ENCODE measurements at regions not wholly inside any gene's neighbourhood (a gene's known extent, or its start where the extent isn't known, plus 50 kb on each side); places are given as distances from the start of the nearest gene placed in this dataset.

- peaks cover 3% of the 10 kb centered on the region for H3K9me3 Mint-ChIP-seq
- H3K27me3 Mint-ChIP-seq, result no peaks in the 10 kb centered on the region
- no peak overlapping the region for H3K27ac Mint-ChIP-seq
- H3K36me3 Mint-ChIP-seq, result no peaks in the 10 kb centered on the region
- peaks cover 21% of the 10 kb centered on the region for H3K4me1 Mint-ChIP-seq
- ATAC-seq, result no peak
- H3K4me3 Mint-ChIP-seq, result no peak overlapping the region
Observed at GRCh38 chr4:10984815-10985214, 300.2 kb upstream of the CLNK start.

GRCh38 chr4:10983885-10984640 is 299.5 kb upstream of the CLNK start:
- Mint-ChIP-seq H3K4me1 (peaks cover 21% of the 10 kb centered on the region), H3K9me3 (peaks cover 3% of the 10 kb centered on the region), H3K36me3 (no peaks in the 10 kb centered on the region), H3K4me3 (no peak overlapping the region), H3K27me3 (no peaks in the 10 kb centered on the region), H3K27ac (peak overlapping the region; percentile 7)
- no peak for ATAC-seq

- no peaks in the 10 kb centered on the region for H3K36me3 Mint-ChIP-seq
- no peaks in the 10 kb centered on the region for H3K9me3 Mint-ChIP-seq
- ATAC-seq, result peak; percentile 81
- H3K4me3 Mint-ChIP-seq, result no peak overlapping the region
- peaks cover 23% of the 10 kb centered on the region for H3K4me1 Mint-ChIP-seq
- peak overlapping the region; percentile 7 for H3K27ac Mint-ChIP-seq
- H3K27me3 Mint-ChIP-seq, result no peaks in the 10 kb centered on the region
Observed at GRCh38 chr4:10983268-10983667, 298.7 kb upstream of the CLNK start.

- no peak overlapping the region for H3K4me3 Mint-ChIP-seq
- no peak for ATAC-seq
- H3K9me3 Mint-ChIP-seq, result peaks cover 3% of the 10 kb centered on the region
Observed at GRCh38 chr4:10982305-10982704, 297.7 kb upstream of the CLNK start.

GRCh38 chr4:10981576-10981975 is 297.0 kb upstream of the CLNK start:
- no peaks in the 10 kb centered on the region for H3K27me3 Mint-ChIP-seq
- peaks cover 35% of the 10 kb centered on the region for H3K4me1 Mint-ChIP-seq
- no peak overlapping the region for H3K27ac Mint-ChIP-seq
- H3K9me3 Mint-ChIP-seq, result peaks cover 3% of the 10 kb centered on the region
- no peaks in the 10 kb centered on the region for H3K36me3 Mint-ChIP-seq
- no peak for ATAC-seq
- H3K4me3 Mint-ChIP-seq, result no peak overlapping the region

More at GRCh38 chr4:10982305-10982704, 297.7 kb upstream of the CLNK start:
- Mint-ChIP-seq H3K27me3 (no peaks in the 10 kb centered on the region), H3K27ac (peak overlapping the region; percentile 7), H3K4me1 (peaks cover 33% of the 10 kb centered on the region), H3K36me3 (no peaks in the 10 kb centered on the region)

GRCh38 chr4:10981096-10981495 is 296.5 kb upstream of the CLNK start:
- no peaks in the 10 kb centered on the region for H3K36me3 Mint-ChIP-seq
- peaks cover 35% of the 10 kb centered on the region for H3K4me1 Mint-ChIP-seq
- H3K27me3 Mint-ChIP-seq, result no peaks in the 10 kb centered on the region
- H3K27ac Mint-ChIP-seq, result no peak overlapping the region
- H3K4me3 Mint-ChIP-seq, result no peak overlapping the region
- H3K9me3 Mint-ChIP-seq, result peaks cover 4% of the 10 kb centered on the region
- ATAC-seq, result no peak

GRCh38 chr4:10979032-10979431 is 294.5 kb upstream of the CLNK start:
- H3K27ac Mint-ChIP-seq, result no peak overlapping the region
- ATAC-seq, result no peak
- H3K36me3 Mint-ChIP-seq, result no peaks in the 10 kb centered on the region
- no peaks in the 10 kb centered on the region for H3K27me3 Mint-ChIP-seq
- H3K4me3 Mint-ChIP-seq, result no peak overlapping the region
- H3K4me1 Mint-ChIP-seq, result peaks cover 41% of the 10 kb centered on the region
- peaks cover 15% of the 10 kb centered on the region for H3K9me3 Mint-ChIP-seq

GRCh38 chr4:10977534-10977933 is 293.0 kb upstream of the CLNK start:
- peak; percentile 91 for ATAC-seq
- peaks cover 27% of the 10 kb centered on the region for H3K4me1 Mint-ChIP-seq
- no peak overlapping the region for H3K4me3 Mint-ChIP-seq
- peaks cover 20% of the 10 kb centered on the region for H3K9me3 Mint-ChIP-seq
- H3K36me3 Mint-ChIP-seq, result peaks cover 6% of the 10 kb centered on the region
- no peaks in the 10 kb centered on the region for H3K27me3 Mint-ChIP-seq
- H3K27ac Mint-ChIP-seq, result no peak overlapping the region

- H3K9me3 Mint-ChIP-seq, result peaks cover 20% of the 10 kb centered on the region
- peaks cover 20% of the 10 kb centered on the region for H3K4me1 Mint-ChIP-seq
- H3K27me3 Mint-ChIP-seq, result no peaks in the 10 kb centered on the region
- peaks cover 6% of the 10 kb centered on the region for H3K36me3 Mint-ChIP-seq
- ATAC-seq, result peak; percentile 48
- H3K27ac Mint-ChIP-seq, result peak overlapping the region; percentile 42
- no peak overlapping the region for H3K4me3 Mint-ChIP-seq
Observed at GRCh38 chr4:10974371-10974770, 289.8 kb upstream of the CLNK start.

- Mint-ChIP-seq H3K36me3 (peaks cover 6% of the 10 kb centered on the region), H3K4me1 (peaks cover 20% of the 10 kb centered on the region)
Observed at GRCh38 chr4:10973686-10974085, 289.1 kb upstream of the CLNK start.

GRCh38 chr4:10971800-10972401 is 287.3 kb upstream of the CLNK start:
- Mint-ChIP-seq H3K27me3 (no peaks in the 10 kb centered on the region), H3K4me1 (peaks cover 6% of the 10 kb centered on the region), H3K9me3 (peaks cover 17% of the 10 kb centered on the region), H3K27ac (no peak overlapping the region), H3K4me3 (no peak overlapping the region), H3K36me3 (peaks cover 6% of the 10 kb centered on the region)
- ATAC-seq, result no peak

More at GRCh38 chr4:10973686-10974085, 289.1 kb upstream of the CLNK start:
- no peaks in the 10 kb centered on the region for H3K27me3 Mint-ChIP-seq
- H3K4me3 Mint-ChIP-seq, result no peak overlapping the region
- ATAC-seq, result no peak
- H3K9me3 Mint-ChIP-seq, result peaks cover 20% of the 10 kb centered on the region
- no peak overlapping the region for H3K27ac Mint-ChIP-seq

- no peak overlapping the region for H3K4me3 Mint-ChIP-seq
- H3K36me3 Mint-ChIP-seq, result peaks cover 5% of the 10 kb centered on the region
- no peak overlapping the region for H3K27ac Mint-ChIP-seq
- H3K9me3 Mint-ChIP-seq, result no peaks in the 10 kb centered on the region
- no peak for ATAC-seq
- no peaks in the 10 kb centered on the region for H3K27me3 Mint-ChIP-seq
- H3K4me1 Mint-ChIP-seq, result no peaks in the 10 kb centered on the region
Observed at GRCh38 chr4:10965196-10965595, 280.6 kb upstream of the CLNK start.

- no peaks in the 10 kb centered on the region for H3K9me3 Mint-ChIP-seq
- no peak overlapping the region for H3K27ac Mint-ChIP-seq
- H3K36me3 Mint-ChIP-seq, result peaks cover 5% of the 10 kb centered on the region
- H3K4me1 Mint-ChIP-seq, result no peaks in the 10 kb centered on the region
- no peak overlapping the region for H3K4me3 Mint-ChIP-seq
- H3K27me3 Mint-ChIP-seq, result no peaks in the 10 kb centered on the region
- no peak for ATAC-seq
Observed at GRCh38 chr4:10963958-10964703, 279.6 kb upstream of the CLNK start.

GRCh38 chr4:10963241-10963640 is 278.7 kb upstream of the CLNK start:
- no peaks in the 10 kb centered on the region for H3K4me1 Mint-ChIP-seq
- no peaks in the 10 kb centered on the region for H3K27me3 Mint-ChIP-seq
- H3K27ac Mint-ChIP-seq, result no peak overlapping the region
- peaks cover 5% of the 10 kb centered on the region for H3K36me3 Mint-ChIP-seq
- ATAC-seq, result no peak
- H3K4me3 Mint-ChIP-seq, result no peak overlapping the region
- no peaks in the 10 kb centered on the region for H3K9me3 Mint-ChIP-seq

- Mint-ChIP-seq H3K36me3 (peaks cover 5% of the 10 kb centered on the region), H3K4me1 (no peaks in the 10 kb centered on the region), H3K27ac (no peak overlapping the region), H3K27me3 (no peaks in the 10 kb centered on the region), H3K4me3 (no peak overlapping the region), H3K9me3 (no peaks in the 10 kb centered on the region)
- no peak for ATAC-seq
Observed at GRCh38 chr4:10962246-10962645, 277.7 kb upstream of the CLNK start.

All from stimulated activated memory B cell treated with anti-CD40 and anti-IgM and Interleukin-4, amounts not matched to agents 10 μg/mL and 1 μg/mL and 100 μg/mL, for 72 hours (primary cell).